Right lobe of liver (tissue), 6 donors: ENCODE measurements at regions not wholly inside any gene's neighbourhood (a gene's known extent, or its start where the extent isn't known, plus 50 kb on each side); places are given as distances from the start of the nearest gene placed in this dataset.
A peak's percentile ranks its signal among the peaks of the same experiment; 100 is the strongest.

Experiments
- ATAC-seq, 4 donors: fragments of 200-7000 bp; cut with Tn5 transposase; one replicate each; pipeline ENCODE4 v1.9.1; 2020; ENCODE audit warnings: mild to moderate bottlenecking in 4 of 4, moderate library complexity in 4 of 4
- DNase-seq, 3 donors: peaks; one replicate each; pipeline ENCODE4 v3.0.0-alpha.2; 2020
- H3K27ac ChIP-seq, 3 donors: fragments of 200-600 bp; one replicate each; pipeline ENCODE4 v1.8.0; 2022
- H3K27me3 ChIP-seq, 2 donors: fragments of 200-600 bp; one replicate each; pipeline ENCODE4 v1.8.0; 2022
- H3K36me3 ChIP-seq, 4 donors: fragments of 200-600 bp; sonication (generic) in 1 of 4; one replicate each; pipeline versions ENCODE4 v1.5.1 to v1.8.0; 2017 to 2022; ENCODE audit warnings: control low read depth in 1 of 4
- H3K4me1 ChIP-seq, 4 donors: fragments of 200-600 bp; sonication (generic) in 1 of 4; one replicate each; pipeline versions ENCODE4 v1.5.1 to v1.8.0; 2017 to 2022; ENCODE audit warnings: control low read depth in 1 of 4
- H3K4me3 ChIP-seq, 3 donors: fragments of 200-600 bp; one replicate each; pipeline ENCODE4 v1.8.0; 2022
- H3K9me3 ChIP-seq, 4 donors: fragments of 200-600 bp; sonication (generic) in 1 of 4; one replicate each; pipeline versions ENCODE4 v1.5.1 to v1.8.0; 2017 to 2022; ENCODE audit warnings: control low read depth in 1 of 4
- CTCF ChIP-seq, 4 donors: fragments of 200-600 bp in 3 of 4; fragments of 450-650 bp in 1 of 4; IDR thresholded peaks; one replicate each; pipeline versions ENCODE4 v1.5.1 to v1.8.0; 2016 to 2022; ENCODE audit warnings: antibody characterized with exemption in 4 of 4, mild to moderate bottlenecking in 2 of 4
- POLR2A ChIP-seq: fragments of 450-650 bp; IDR thresholded peaks from one replicate; pipeline ENCODE4 v1.6.1; 2017; ENCODE audit warnings: antibody characterized with exemption, mild to moderate bottlenecking
- WGBS: methylation state at CpG from one replicate; pipeline ENCODE4 v1.1.6; 2018; ENCODE audit warnings: low coverage, low lambda C conversion rate; ENCODE audit not compliant: insufficient coverage; ENCODE audit errors: missing lambda C conversion rate; 5-methylcytosine and 5-hydroxymethylcytosine counted together
- intact Hi-C, 2 donors: fragments of 100-400 bp; cut with DNase I; formaldehyde crosslinking; loops; one replicate each; pipeline versions ENCODE4 v1.11.2 to v1.14.1; 2022
- donor health status: DM: no; HTN: yes; CAD: no.
- donor health status: DM: no; HTN: no; CAD: no.
- donor health status: DM: no; HTN: no; CAD: no.
- donor health status: DM: no; HTN: yes; CAD: no.
- donor health status: DM: no; HTN: yes; CAD: no.

- Histone ChIP-seq H3K36me3 (no peaks in the 10 kb centered on the region), H3K4me1 (no peaks in the 10 kb centered on the region), H3K27ac (no peak overlapping the region), H3K27me3 (no peaks in the 10 kb centered on the region), H3K4me3 (no peak overlapping the region), H3K9me3 (no peaks in the 10 kb centered on the region)
- ATAC-seq (no peak), DNase-seq (no peak)
- TF ChIP-seq CTCF (IDR thresholded peaks at IDR 0.05) (no peak), POLR2A (no peak)
- intact Hi-C loops = no loop called here
- 74% methylated on average over 2 of the region's 2 CpGs for WGBS
These were observed 78.5 kb upstream of the SPRY2 start for GRCh38 chr13:80419416-80419815.

GRCh38 chr13:80413611-80414010, 72.7 kb upstream of the SPRY2 start:
- TF ChIP-seq POLR2A (no peak), CTCF (IDR thresholded peaks at IDR 0.05) (no peak)
- Histone ChIP-seq H3K36me3 (no peaks in the 10 kb centered on the region), H3K27ac (no peak overlapping the region), H3K4me3 (no peak overlapping the region), H3K4me1 (no peaks in the 10 kb centered on the region), H3K9me3 (no peaks in the 10 kb centered on the region), H3K27me3 (no peaks in the 10 kb centered on the region)
- intact Hi-C loops = no loop called here
- no peak for ATAC-seq
- DNase-seq = no peak

GRCh38 chr13:80408270-80408669, 67.3 kb upstream of the SPRY2 start:
- Histone ChIP-seq H3K36me3 (no peaks in the 10 kb centered on the region), H3K4me3 (no peak overlapping the region), H3K4me1 (no peaks in the 10 kb centered on the region), H3K27me3 (no peaks in the 10 kb centered on the region), H3K9me3 (no peaks in the 10 kb centered on the region), H3K27ac (no peak overlapping the region)
- intact Hi-C loops = no loop called here
- TF ChIP-seq CTCF (IDR thresholded peaks at IDR 0.05) (peak in 1 of 4 donors; percentile 13), POLR2A (no peak)
- ATAC-seq = no peak
- DNase-seq = no peak
- WGBS = 100% methylated on average over 2 of the region's 5 CpGs

GRCh38 chr13:80400865-80401426, 60.0 kb upstream of the SPRY2 start:
- Histone ChIP-seq H3K36me3 (no peaks in the 10 kb centered on the region), H3K27me3 (no peaks in the 10 kb centered on the region), H3K27ac (no peak overlapping the region), H3K9me3 (no peaks in the 10 kb centered on the region), H3K4me3 (no peak overlapping the region), H3K4me1 (no peaks in the 10 kb centered on the region)
- TF ChIP-seq CTCF (IDR thresholded peaks at IDR 0.05) (no peak), POLR2A (no peak)
- no peak for DNase-seq
- 71% methylated on average over 5 of the region's 5 CpGs for WGBS
- intact Hi-C loops = no loop called here
- ATAC-seq = no peak
